ENCODE measurements at regions not wholly inside any gene's neighbourhood (a gene's known extent, or its start where the extent isn't known, plus 50 kb on each side); places are given as distances from the start of the nearest gene placed in this dataset.
"Not testable (repeated sequence)": the region's sequence is repeated elsewhere in the genome, so short reads cannot be mapped to it uniquely, and the experiment has no call there.

DNA sequence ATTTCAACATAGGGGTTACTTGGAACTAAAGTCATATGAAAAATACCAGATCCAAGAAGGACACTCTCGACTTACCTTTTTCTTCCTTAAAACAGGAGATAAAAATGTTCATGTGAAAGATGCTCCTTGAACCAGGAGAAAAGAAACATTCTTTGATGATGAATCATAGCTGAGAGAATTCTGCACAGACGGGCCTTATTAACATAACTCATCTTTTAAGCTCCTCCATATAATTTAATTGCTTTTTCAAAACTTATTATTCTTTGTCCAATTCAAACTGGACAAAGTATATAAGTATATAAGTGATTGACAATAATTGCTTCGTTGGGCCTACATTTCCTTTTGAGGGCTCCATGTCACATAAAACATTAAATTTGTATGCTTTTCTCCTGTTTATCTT lies 945.2 kb upstream of the C9orf72 start:
- Histone ChIP-seq H3K36me3 (ENCODE audit: control insufficient read depth in 3 of 3, insufficient read depth in 3 of 3, low read length in 3 of 3) (no peaks in the 10 kb centered on the region), H3K27ac (ENCODE audit: low read depth, low read length) (no peak overlapping the region), H3K9me3 (ENCODE audit: control insufficient read depth in 3 of 3, low read length in 3 of 3) (no peaks in the 10 kb centered on the region), H3K4me3 (ENCODE audit: low read length in 3 of 3) (no peak overlapping the region), H3K9ac (ENCODE audit: low read depth in 1 of 3, low read length in 3 of 3) (no peak overlapping the region), H3K27me3 (ENCODE audit: control insufficient read depth in 3 of 3, insufficient read depth in 3 of 3, low read length in 3 of 3) (no peaks in the 10 kb centered on the region), H3K4me1 (ENCODE audit: control insufficient read depth in 3 of 3, insufficient read depth in 3 of 3, low read length in 3 of 3) (no peaks in the 10 kb centered on the region)

DNA sequence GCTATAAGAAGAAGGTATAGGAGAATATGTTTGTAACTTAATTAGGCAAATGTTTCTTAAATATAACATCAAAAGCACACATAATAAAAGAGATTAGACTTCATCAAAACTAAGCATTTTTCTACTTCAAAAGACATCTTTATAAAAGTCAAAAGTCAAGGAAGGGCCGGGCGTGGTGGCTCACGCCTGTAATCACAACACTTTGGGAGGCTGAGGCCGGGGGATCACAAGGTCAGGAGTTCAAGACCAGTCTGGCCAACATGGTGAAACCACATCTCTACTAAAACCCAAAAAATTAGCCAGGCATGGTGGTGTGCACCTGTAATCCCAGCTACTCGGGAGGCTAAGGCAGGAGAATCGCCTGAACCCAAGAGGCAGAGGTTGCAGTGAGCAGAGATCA lies 951.0 kb upstream of the C9orf72 start:
- H3K9me3 ChIP-seq (ENCODE audit: control insufficient read depth in 3 of 3, low read length in 3 of 3); H3K9ac ChIP-seq (ENCODE audit: low read depth in 1 of 3, low read length in 3 of 3); H3K4me1 ChIP-seq (ENCODE audit: control insufficient read depth in 3 of 3, insufficient read depth in 3 of 3, low read length in 3 of 3); H3K27me3 ChIP-seq (ENCODE audit: control insufficient read depth in 3 of 3, insufficient read depth in 3 of 3, low read length in 3 of 3); H3K4me3 ChIP-seq (ENCODE audit: low read length in 3 of 3); H3K36me3 ChIP-seq (ENCODE audit: control insufficient read depth in 3 of 3, insufficient read depth in 3 of 3, low read length in 3 of 3); H3K27ac ChIP-seq (ENCODE audit: low read depth, low read length): not testable (repeated sequence)

- H3K27ac ChIP-seq (ENCODE audit: low read depth, low read length) = no peak overlapping the region
- H3K4me1 ChIP-seq (ENCODE audit: control insufficient read depth in 3 of 3, insufficient read depth in 3 of 3, low read length in 3 of 3) = no peaks in the 10 kb centered on the region
- H3K27me3 ChIP-seq (ENCODE audit: control insufficient read depth in 3 of 3, insufficient read depth in 3 of 3, low read length in 3 of 3) = no peaks in the 10 kb centered on the region
- no peak overlapping the region for H3K4me3 ChIP-seq (ENCODE audit: low read length in 3 of 3)
- H3K9ac ChIP-seq (ENCODE audit: low read depth in 1 of 3, low read length in 3 of 3) = no peak overlapping the region
- no peaks in the 10 kb centered on the region for H3K36me3 ChIP-seq (ENCODE audit: control insufficient read depth in 3 of 3, insufficient read depth in 3 of 3, low read length in 3 of 3)
- H3K9me3 ChIP-seq (ENCODE audit: control insufficient read depth in 3 of 3, low read length in 3 of 3) = no peaks in the 10 kb centered on the region
These were observed 954.8 kb upstream of the C9orf72 start for GRCh38 chr9:28528049-28528448.

- no peaks in the 10 kb centered on the region for H3K4me1 ChIP-seq (ENCODE audit: control insufficient read depth in 3 of 3, insufficient read depth in 3 of 3, low read length in 3 of 3)
- no peak overlapping the region for H3K9ac ChIP-seq (ENCODE audit: low read depth in 1 of 3, low read length in 3 of 3)
- H3K36me3 ChIP-seq (ENCODE audit: control insufficient read depth in 3 of 3, insufficient read depth in 3 of 3, low read length in 3 of 3) = no peaks in the 10 kb centered on the region
- no peaks in the 10 kb centered on the region for H3K9me3 ChIP-seq (ENCODE audit: control insufficient read depth in 3 of 3, low read length in 3 of 3)
- H3K4me3 ChIP-seq (ENCODE audit: low read length in 3 of 3) = no peak overlapping the region
- no peak overlapping the region for H3K27ac ChIP-seq (ENCODE audit: low read depth, low read length)
- H3K27me3 ChIP-seq (ENCODE audit: control insufficient read depth in 3 of 3, insufficient read depth in 3 of 3, low read length in 3 of 3) = no peaks in the 10 kb centered on the region
These were observed 964.9 kb upstream of the C9orf72 start for GRCh38 chr9:28538132-28538531.

DNA sequence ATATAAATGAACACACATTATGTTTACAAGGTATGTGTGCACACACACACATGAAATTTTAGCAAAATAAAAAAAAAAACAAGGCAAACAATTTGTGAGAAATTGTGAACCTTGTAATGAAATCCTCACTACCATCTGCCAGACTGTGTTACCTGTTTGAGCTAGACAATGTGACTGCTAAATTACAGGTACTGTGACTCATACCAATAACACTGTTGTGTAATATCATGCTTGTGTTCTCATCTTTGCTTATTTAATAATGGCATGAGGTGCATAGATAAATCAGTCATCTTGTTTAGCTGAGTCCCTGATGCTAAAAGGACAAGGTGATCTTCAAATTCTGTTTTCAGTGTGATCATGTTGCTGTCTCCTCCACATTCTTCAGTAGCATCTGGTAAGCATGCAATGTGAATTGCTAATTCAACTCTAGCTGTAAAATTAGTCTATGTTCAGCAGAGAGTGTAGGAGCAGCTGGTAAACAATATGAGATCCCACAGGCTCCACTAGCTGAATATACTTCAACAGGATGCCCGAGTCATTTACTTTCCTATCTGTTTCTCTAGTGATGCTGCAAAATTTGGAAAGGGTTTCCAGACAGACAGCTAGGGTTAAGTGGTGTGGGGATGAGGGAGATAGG lies 966.3 kb upstream of the C9orf72 start:
- Histone ChIP-seq H3K36me3 (ENCODE audit: control insufficient read depth in 3 of 3, insufficient read depth in 3 of 3, low read length in 3 of 3) (no peaks in the 10 kb centered on the region), H3K27ac (ENCODE audit: low read depth, low read length) (no peak overlapping the region), H3K4me3 (ENCODE audit: low read length in 3 of 3) (no peak overlapping the region), H3K4me1 (ENCODE audit: control insufficient read depth in 3 of 3, insufficient read depth in 3 of 3, low read length in 3 of 3) (no peaks in the 10 kb centered on the region), H3K9me3 (ENCODE audit: control insufficient read depth in 3 of 3, low read length in 3 of 3) (no peaks in the 10 kb centered on the region), H3K27me3 (ENCODE audit: control insufficient read depth in 3 of 3, insufficient read depth in 3 of 3, low read length in 3 of 3) (no peaks in the 10 kb centered on the region), H3K9ac (ENCODE audit: low read depth in 1 of 3, low read length in 3 of 3) (no peak overlapping the region)

DNA sequence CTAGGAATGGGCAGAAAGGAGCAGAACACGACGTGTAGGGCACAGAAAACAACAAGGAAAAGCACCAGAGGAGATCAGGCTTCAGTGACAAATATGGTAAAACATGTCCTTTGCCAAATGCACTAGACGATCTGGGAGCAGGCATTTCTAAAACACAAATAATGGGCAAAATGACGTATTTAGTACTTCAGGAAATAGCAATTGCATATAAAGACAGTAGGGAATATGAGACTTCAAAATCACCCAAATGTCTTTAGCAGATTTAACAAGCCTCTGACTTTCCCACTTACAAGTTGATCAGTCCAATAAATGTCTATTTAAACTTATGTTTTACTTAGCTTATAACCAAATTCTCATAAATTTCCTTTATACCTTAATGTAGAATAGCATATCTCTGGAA lies 969.6 kb upstream of the C9orf72 start:
- Histone ChIP-seq H3K27ac (ENCODE audit: low read depth, low read length) (no peak overlapping the region), H3K27me3 (ENCODE audit: control insufficient read depth in 3 of 3, insufficient read depth in 3 of 3, low read length in 3 of 3) (no peaks in the 10 kb centered on the region), H3K4me3 (ENCODE audit: low read length in 3 of 3) (no peak overlapping the region), H3K36me3 (ENCODE audit: control insufficient read depth in 3 of 3, insufficient read depth in 3 of 3, low read length in 3 of 3) (no peaks in the 10 kb centered on the region), H3K9ac (ENCODE audit: low read depth in 1 of 3, low read length in 3 of 3) (no peak overlapping the region), H3K4me1 (ENCODE audit: control insufficient read depth in 3 of 3, insufficient read depth in 3 of 3, low read length in 3 of 3) (no peaks in the 10 kb centered on the region), H3K9me3 (ENCODE audit: control insufficient read depth in 3 of 3, low read length in 3 of 3) (no peaks in the 10 kb centered on the region)

GRCh38 chr9:28547527-28547926 lies 974.2 kb upstream of the C9orf72 start:
- Histone ChIP-seq H3K36me3 (ENCODE audit: control insufficient read depth in 3 of 3, insufficient read depth in 3 of 3, low read length in 3 of 3) (no peaks in the 10 kb centered on the region), H3K4me3 (ENCODE audit: low read length in 3 of 3) (no peak overlapping the region), H3K27ac (ENCODE audit: low read depth, low read length) (no peak overlapping the region), H3K9ac (ENCODE audit: low read depth in 1 of 3, low read length in 3 of 3) (no peak overlapping the region), H3K4me1 (ENCODE audit: control insufficient read depth in 3 of 3, insufficient read depth in 3 of 3, low read length in 3 of 3) (no peaks in the 10 kb centered on the region), H3K27me3 (ENCODE audit: control insufficient read depth in 3 of 3, insufficient read depth in 3 of 3, low read length in 3 of 3) (no peaks in the 10 kb centered on the region), H3K9me3 (ENCODE audit: control insufficient read depth in 3 of 3, low read length in 3 of 3) (no peaks in the 10 kb centered on the region)

- Histone ChIP-seq H3K9ac (ENCODE audit: low read depth in 1 of 3, low read length in 3 of 3) (no peak overlapping the region), H3K27me3 (ENCODE audit: control insufficient read depth in 3 of 3, insufficient read depth in 3 of 3, low read length in 3 of 3) (no peaks in the 10 kb centered on the region), H3K4me3 (ENCODE audit: low read length in 3 of 3) (no peak overlapping the region), H3K9me3 (ENCODE audit: control insufficient read depth in 3 of 3, low read length in 3 of 3) (no peaks in the 10 kb centered on the region), H3K27ac (ENCODE audit: low read depth, low read length) (no peak overlapping the region), H3K36me3 (ENCODE audit: control insufficient read depth in 3 of 3, insufficient read depth in 3 of 3, low read length in 3 of 3) (no peaks in the 10 kb centered on the region), H3K4me1 (ENCODE audit: control insufficient read depth in 3 of 3, insufficient read depth in 3 of 3, low read length in 3 of 3) (no peaks in the 10 kb centered on the region)
These were observed 990.1 kb upstream of the C9orf72 start for GRCh38 chr9:28563291-28563934.

DNA sequence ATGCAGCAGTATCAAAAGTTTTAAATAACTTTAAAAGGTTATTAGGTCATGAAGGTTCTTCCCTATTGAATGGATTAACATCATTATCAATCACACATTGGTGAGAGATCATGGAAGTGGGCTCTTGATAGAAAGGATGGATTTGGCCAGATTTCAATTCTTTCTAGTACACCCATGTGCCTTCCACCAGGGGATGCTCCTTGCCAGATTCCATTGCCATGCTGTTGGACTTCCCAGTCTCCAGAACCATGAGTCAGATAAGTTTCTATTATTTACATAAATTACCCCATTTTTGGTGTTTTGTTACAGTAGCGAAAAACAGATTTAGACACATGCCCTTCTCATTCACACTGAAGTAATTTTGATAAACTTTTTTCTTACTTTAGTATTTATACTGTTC lies 1010.6 kb upstream of the C9orf72 start:
- H3K27ac ChIP-seq (ENCODE audit: low read depth, low read length) = no peak overlapping the region

GRCh38 chr9:28584542-28584941 lies 1011.3 kb upstream of the C9orf72 start:
- no peak overlapping the region for H3K27ac ChIP-seq (ENCODE audit: low read depth, low read length)
- H3K4me1 ChIP-seq (ENCODE audit: control insufficient read depth in 3 of 3, insufficient read depth in 3 of 3, low read length in 3 of 3) = no peaks in the 10 kb centered on the region
- no peaks in the 10 kb centered on the region for H3K27me3 ChIP-seq (ENCODE audit: control insufficient read depth in 3 of 3, insufficient read depth in 3 of 3, low read length in 3 of 3)
- no peak overlapping the region for H3K4me3 ChIP-seq (ENCODE audit: low read length in 3 of 3)
- no peak overlapping the region for H3K9ac ChIP-seq (ENCODE audit: low read depth in 1 of 3, low read length in 3 of 3)
- no peaks in the 10 kb centered on the region for H3K36me3 ChIP-seq (ENCODE audit: control insufficient read depth in 3 of 3, insufficient read depth in 3 of 3, low read length in 3 of 3)
- H3K9me3 ChIP-seq (ENCODE audit: control insufficient read depth in 3 of 3, low read length in 3 of 3) = no peaks in the 10 kb centered on the region

More for the DNA sequence above, 1010.6 kb upstream of the C9orf72 start:
- H3K4me1 ChIP-seq (ENCODE audit: control insufficient read depth in 3 of 3, insufficient read depth in 3 of 3, low read length in 3 of 3) = no peaks in the 10 kb centered on the region
- no peaks in the 10 kb centered on the region for H3K27me3 ChIP-seq (ENCODE audit: control insufficient read depth in 3 of 3, insufficient read depth in 3 of 3, low read length in 3 of 3)
- no peak overlapping the region for H3K9ac ChIP-seq (ENCODE audit: low read depth in 1 of 3, low read length in 3 of 3)
- no peaks in the 10 kb centered on the region for H3K36me3 ChIP-seq (ENCODE audit: control insufficient read depth in 3 of 3, insufficient read depth in 3 of 3, low read length in 3 of 3)
- H3K4me3 ChIP-seq (ENCODE audit: low read length in 3 of 3) = no peak overlapping the region
- H3K9me3 ChIP-seq (ENCODE audit: control insufficient read depth in 3 of 3, low read length in 3 of 3) = no peaks in the 10 kb centered on the region

Data from skeletal muscle tissue (tissue), 3 donors.